GM23338 (cell line): ENCODE measurements at regions not wholly inside any gene's neighbourhood (a gene's known extent, or its start where the extent isn't known, plus 50 kb on each side); places are given as distances from the start of the nearest gene placed in this dataset.

Experiments used
- ATAC-seq: fragments of 200-7000 bp; cut with Tn5 transposase; 3 replicates; pipeline ENCODE4 v1.9.1; 2020
- DNase-seq: peaks from one replicate; pipeline ENCODE4 v3.0.0-alpha.2; 2015; ENCODE audit warnings: low spot score
- H2AFZ ChIP-seq: fragments of 200-600 bp; sonication (generic); 2 replicates; pipeline ENCODE4 v1.8.0; 2016; ENCODE audit warnings: antibody characterized with exemption, mild to moderate bottlenecking, moderate library complexity
- H3F3A ChIP-seq: fragments of 200-600 bp; sonication (generic); replicated peaks from 2 replicates; pipeline ENCODE4 v1.8.0; 2017; ENCODE audit warnings: antibody characterized with exemption, mixed run types, low read depth
- H3K27ac ChIP-seq: fragments of 200-600 bp; sonication (generic); 2 replicates; pipeline ENCODE4 v1.6.1; 2016; ENCODE audit warnings: low read depth
- H3K27me3 ChIP-seq: fragments of 200-600 bp; sonication (generic); 2 replicates; pipeline ENCODE4 v1.8.0; 2016; ENCODE audit warnings: mild to moderate bottlenecking, mixed run types, moderate library complexity; ENCODE audit not compliant: insufficient read depth
- H3K36me3 ChIP-seq: fragments of 200-600 bp; sonication (generic); 2 replicates; pipeline ENCODE4 v1.8.0; 2016; ENCODE audit warnings: mild to moderate bottlenecking; ENCODE audit not compliant: insufficient read depth
- H3K4me1 ChIP-seq: fragments of 200-600 bp; sonication (generic); 2 replicates; pipeline ENCODE4 v1.8.0; 2016; ENCODE audit warnings: mild to moderate bottlenecking, moderate library complexity; ENCODE audit not compliant: insufficient read depth
- H3K4me2 ChIP-seq: fragments of 200-600 bp; sonication (generic); 2 replicates; pipeline ENCODE4 v1.7.1; 2017; ENCODE audit warnings: mixed run types
- H3K4me3 ChIP-seq: fragments of 200-600 bp; sonication (generic); 2 replicates; pipeline ENCODE4 v1.6.1; 2016; ENCODE audit warnings: mixed run types
- H3K79me2 ChIP-seq: fragments of 200-600 bp; sonication (generic); replicated peaks from 2 replicates; pipeline ENCODE4 v1.8.0; 2017; ENCODE audit warnings: mild to moderate bottlenecking; ENCODE audit not compliant: insufficient read depth
- H3K9me2 ChIP-seq: fragments of 200-600 bp; sonication (generic); 2 replicates; pipeline ENCODE4 v1.8.0; 2017; ENCODE audit not compliant: insufficient read depth
- H4K20me1 ChIP-seq: fragments of 200-600 bp; sonication (generic); replicated peaks from 2 replicates; pipeline ENCODE4 v1.8.0; 2017; ENCODE audit warnings: mild to moderate bottlenecking; ENCODE audit not compliant: insufficient read depth
- H3K27ac Mint-ChIP-seq: 2 replicates; pipeline ENCODE4 v1.8.0; 2020; ENCODE audit warnings: inconsistent platforms, mild to moderate bottlenecking, moderate library complexity, mixed read lengths
- H3K27me3 Mint-ChIP-seq: 3 replicates; pipeline ENCODE4 v1.8.0; 2022; ENCODE audit warnings: low read depth, mild to moderate bottlenecking, moderate library complexity, mixed read lengths, inconsistent platforms; ENCODE audit not compliant: insufficient read depth, poor library complexity
- H3K36me3 Mint-ChIP-seq: 3 replicates; pipeline ENCODE4 v1.8.0; 2021; ENCODE audit warnings: low read depth, mild to moderate bottlenecking, inconsistent platforms, moderate library complexity, mixed read lengths
- H3K4me1 Mint-ChIP-seq: 3 replicates; pipeline ENCODE4 v1.8.0; 2020; ENCODE audit warnings: mild to moderate bottlenecking, inconsistent platforms, mixed read lengths
- H3K4me3 Mint-ChIP-seq: 3 replicates; pipeline ENCODE4 v1.8.0; 2021; ENCODE audit warnings: moderate library complexity, mild to moderate bottlenecking, inconsistent platforms, mixed read lengths
- H3K9me3 Mint-ChIP-seq: 3 replicates; pipeline ENCODE4 v1.8.0; 2020; ENCODE audit warnings: moderate library complexity, mild to moderate bottlenecking, inconsistent platforms, mixed read lengths
- CREB1 ChIP-seq: fragments of 250-450 bp; sonication (Bioruptor Pico); IDR thresholded peaks from 2 replicates; pipeline ENCODE4 v1.5.0; 2020; ENCODE audit warnings: low read depth, mild to moderate bottlenecking, moderate library complexity
- EZH2 ChIP-seq: fragments of 200-600 bp; sonication (generic); IDR thresholded peaks from one replicate; pipeline ENCODE4 v1.8.0; 2017; ENCODE audit warnings: antibody characterized with exemption, mild to moderate bottlenecking, low read depth; ENCODE audit not compliant: unreplicated experiment
- EZH2phosphoT487 ChIP-seq: fragments of 200-600 bp; sonication (generic); IDR thresholded peaks from one replicate; pipeline ENCODE4 v1.8.1; 2018; ENCODE audit warnings: antibody characterized with exemption; ENCODE audit not compliant: unreplicated experiment
- JUNB ChIP-seq: IDR thresholded peaks from one replicate; pipeline ENCODE4 v1.6.1; 2016; ENCODE audit warnings: antibody characterized with exemption; ENCODE audit not compliant: unreplicated experiment
- NANOG ChIP-seq: IDR thresholded peaks from 2 replicates; pipeline ENCODE4 v1.6.1; 2016; ENCODE audit warnings: antibody characterized with exemption, borderline replicate concordance
- POLR2AphosphoS5 ChIP-seq: IDR thresholded peaks from 2 replicates; pipeline ENCODE4 v1.6.1; 2016; ENCODE audit warnings: antibody characterized with exemption, low read depth
- STAT1 ChIP-seq: IDR thresholded peaks from one replicate; pipeline ENCODE4 v1.6.1; 2016; ENCODE audit warnings: antibody characterized with exemption; ENCODE audit not compliant: unreplicated experiment
- ZNF114 ChIP-seq: fragments of 250-450 bp; sonication (Bioruptor Pico); IDR thresholded peaks from 2 replicates; pipeline ENCODE4 v1.5.0; 2020; ENCODE audit warnings: mild to moderate bottlenecking, moderate library complexity
- ZNF331 ChIP-seq: fragments of 250-450 bp; sonication (Bioruptor Pico); IDR thresholded peaks from 2 replicates; pipeline ENCODE4 v1.5.0; 2020; ENCODE audit warnings: low read depth, mild to moderate bottlenecking, moderate library complexity
- TF ChIP-seq, protein P1 (sequence below): IDR thresholded peaks from one replicate; pipeline ENCODE4 v1.6.1; 2018; ENCODE audit warnings: antibody characterized with exemption; ENCODE audit not compliant: unreplicated experiment
- TF ChIP-seq, protein P2 (sequence below): fragments of 250-450 bp; sonication (Bioruptor Pico); IDR thresholded peaks from 2 replicates; pipeline ENCODE4 v1.5.0; 2020; ENCODE audit warnings: mild to moderate bottlenecking, moderate library complexity
- TF ChIP-seq, protein P3 (sequence below): IDR thresholded peaks from 2 replicates; pipeline ENCODE4 v1.6.1; 2016; ENCODE audit warnings: antibody characterized with exemption
- TF ChIP-seq, protein P4 (sequence below), 2 experiments: fragments of 200-600 bp in 1 of 2; sonication (generic) in 1 of 2; conservative IDR thresholded peaks; 2 replicates each; pipeline versions ENCODE4 v1.5.1 to v1.6.1; 2016 to 2017; ENCODE audit warnings: antibody characterized with exemption in 2 of 2, low read depth in 2 of 2, mild to moderate bottlenecking in 2 of 2, moderate library complexity in 1 of 2

DNA sequence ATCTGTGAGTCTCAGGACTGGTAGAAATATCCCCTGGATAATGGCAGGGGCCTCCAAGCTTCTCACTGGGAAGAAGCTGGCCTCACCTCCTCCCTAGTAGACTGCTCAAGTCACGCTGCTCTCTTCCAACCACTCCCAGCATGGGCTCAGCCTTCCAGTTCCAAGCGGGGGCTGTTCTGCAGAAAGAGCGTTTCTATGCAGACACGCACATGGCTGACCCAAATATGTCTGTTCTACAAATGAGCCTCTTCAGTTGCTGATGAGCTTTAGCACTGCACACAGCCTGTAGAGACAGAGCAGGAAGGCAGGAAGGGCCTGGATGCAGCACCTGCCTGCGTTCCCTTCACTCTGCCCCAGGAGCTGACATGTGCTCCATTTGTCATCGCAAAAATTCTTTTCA lies 523.9 kb upstream of the MGMT start:
- no peaks in the 10 kb centered on the region; the same call in 2 of the 3 replicates for H3K36me3 Mint-ChIP-seq
- Histone ChIP-seq H4K20me1 (no peaks in the 10 kb centered on the region), H3K36me3 (no peaks in the 10 kb centered on the region), H3K27me3 (no peaks in the 10 kb centered on the region), H3K4me3 (no peak overlapping the region), H3K4me2 (no peak overlapping the region), H3K27ac (no peak overlapping the region), H2AFZ (no peak overlapping the region), H3K79me2 (no peaks in the 10 kb centered on the region), H3K4me1 (no peaks in the 10 kb centered on the region), H3F3A (no peaks in the 10 kb centered on the region), H3K9me2 (peaks cover 3% of the 10 kb centered on the region; the same call in 1 of the 2 replicates)
- ATAC-seq, result no peak
- TF ChIP-seq EZH2, result no peak
- TF ChIP-seq ZNF114 (CRISPR knock-in tag), result no peak
- no peak for TF ChIP-seq POLR2AphosphoS5
- TF ChIP-seq NANOG, result no peak
- no peak for TF ChIP-seq JUNB
- TF ChIP-seq, protein P1, sequence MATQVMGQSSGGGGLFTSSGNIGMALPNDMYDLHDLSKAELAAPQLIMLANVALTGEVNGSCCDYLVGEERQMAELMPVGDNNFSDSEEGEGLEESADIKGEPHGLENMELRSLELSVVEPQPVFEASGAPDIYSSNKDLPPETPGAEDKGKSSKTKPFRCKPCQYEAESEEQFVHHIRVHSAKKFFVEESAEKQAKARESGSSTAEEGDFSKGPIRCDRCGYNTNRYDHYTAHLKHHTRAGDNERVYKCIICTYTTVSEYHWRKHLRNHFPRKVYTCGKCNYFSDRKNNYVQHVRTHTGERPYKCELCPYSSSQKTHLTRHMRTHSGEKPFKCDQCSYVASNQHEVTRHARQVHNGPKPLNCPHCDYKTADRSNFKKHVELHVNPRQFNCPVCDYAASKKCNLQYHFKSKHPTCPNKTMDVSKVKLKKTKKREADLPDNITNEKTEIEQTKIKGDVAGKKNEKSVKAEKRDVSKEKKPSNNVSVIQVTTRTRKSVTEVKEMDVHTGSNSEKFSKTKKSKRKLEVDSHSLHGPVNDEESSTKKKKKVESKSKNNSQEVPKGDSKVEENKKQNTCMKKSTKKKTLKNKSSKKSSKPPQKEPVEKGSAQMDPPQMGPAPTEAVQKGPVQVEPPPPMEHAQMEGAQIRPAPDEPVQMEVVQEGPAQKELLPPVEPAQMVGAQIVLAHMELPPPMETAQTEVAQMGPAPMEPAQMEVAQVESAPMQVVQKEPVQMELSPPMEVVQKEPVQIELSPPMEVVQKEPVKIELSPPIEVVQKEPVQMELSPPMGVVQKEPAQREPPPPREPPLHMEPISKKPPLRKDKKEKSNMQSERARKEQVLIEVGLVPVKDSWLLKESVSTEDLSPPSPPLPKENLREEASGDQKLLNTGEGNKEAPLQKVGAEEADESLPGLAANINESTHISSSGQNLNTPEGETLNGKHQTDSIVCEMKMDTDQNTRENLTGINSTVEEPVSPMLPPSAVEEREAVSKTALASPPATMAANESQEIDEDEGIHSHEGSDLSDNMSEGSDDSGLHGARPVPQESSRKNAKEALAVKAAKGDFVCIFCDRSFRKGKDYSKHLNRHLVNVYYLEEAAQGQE, result no peak
- no peak for TF ChIP-seq EZH2phosphoT487
- no peak for TF ChIP-seq STAT1
- TF ChIP-seq ZNF331 (CRISPR knock-in tag), result no peak
- TF ChIP-seq, protein P2, sequence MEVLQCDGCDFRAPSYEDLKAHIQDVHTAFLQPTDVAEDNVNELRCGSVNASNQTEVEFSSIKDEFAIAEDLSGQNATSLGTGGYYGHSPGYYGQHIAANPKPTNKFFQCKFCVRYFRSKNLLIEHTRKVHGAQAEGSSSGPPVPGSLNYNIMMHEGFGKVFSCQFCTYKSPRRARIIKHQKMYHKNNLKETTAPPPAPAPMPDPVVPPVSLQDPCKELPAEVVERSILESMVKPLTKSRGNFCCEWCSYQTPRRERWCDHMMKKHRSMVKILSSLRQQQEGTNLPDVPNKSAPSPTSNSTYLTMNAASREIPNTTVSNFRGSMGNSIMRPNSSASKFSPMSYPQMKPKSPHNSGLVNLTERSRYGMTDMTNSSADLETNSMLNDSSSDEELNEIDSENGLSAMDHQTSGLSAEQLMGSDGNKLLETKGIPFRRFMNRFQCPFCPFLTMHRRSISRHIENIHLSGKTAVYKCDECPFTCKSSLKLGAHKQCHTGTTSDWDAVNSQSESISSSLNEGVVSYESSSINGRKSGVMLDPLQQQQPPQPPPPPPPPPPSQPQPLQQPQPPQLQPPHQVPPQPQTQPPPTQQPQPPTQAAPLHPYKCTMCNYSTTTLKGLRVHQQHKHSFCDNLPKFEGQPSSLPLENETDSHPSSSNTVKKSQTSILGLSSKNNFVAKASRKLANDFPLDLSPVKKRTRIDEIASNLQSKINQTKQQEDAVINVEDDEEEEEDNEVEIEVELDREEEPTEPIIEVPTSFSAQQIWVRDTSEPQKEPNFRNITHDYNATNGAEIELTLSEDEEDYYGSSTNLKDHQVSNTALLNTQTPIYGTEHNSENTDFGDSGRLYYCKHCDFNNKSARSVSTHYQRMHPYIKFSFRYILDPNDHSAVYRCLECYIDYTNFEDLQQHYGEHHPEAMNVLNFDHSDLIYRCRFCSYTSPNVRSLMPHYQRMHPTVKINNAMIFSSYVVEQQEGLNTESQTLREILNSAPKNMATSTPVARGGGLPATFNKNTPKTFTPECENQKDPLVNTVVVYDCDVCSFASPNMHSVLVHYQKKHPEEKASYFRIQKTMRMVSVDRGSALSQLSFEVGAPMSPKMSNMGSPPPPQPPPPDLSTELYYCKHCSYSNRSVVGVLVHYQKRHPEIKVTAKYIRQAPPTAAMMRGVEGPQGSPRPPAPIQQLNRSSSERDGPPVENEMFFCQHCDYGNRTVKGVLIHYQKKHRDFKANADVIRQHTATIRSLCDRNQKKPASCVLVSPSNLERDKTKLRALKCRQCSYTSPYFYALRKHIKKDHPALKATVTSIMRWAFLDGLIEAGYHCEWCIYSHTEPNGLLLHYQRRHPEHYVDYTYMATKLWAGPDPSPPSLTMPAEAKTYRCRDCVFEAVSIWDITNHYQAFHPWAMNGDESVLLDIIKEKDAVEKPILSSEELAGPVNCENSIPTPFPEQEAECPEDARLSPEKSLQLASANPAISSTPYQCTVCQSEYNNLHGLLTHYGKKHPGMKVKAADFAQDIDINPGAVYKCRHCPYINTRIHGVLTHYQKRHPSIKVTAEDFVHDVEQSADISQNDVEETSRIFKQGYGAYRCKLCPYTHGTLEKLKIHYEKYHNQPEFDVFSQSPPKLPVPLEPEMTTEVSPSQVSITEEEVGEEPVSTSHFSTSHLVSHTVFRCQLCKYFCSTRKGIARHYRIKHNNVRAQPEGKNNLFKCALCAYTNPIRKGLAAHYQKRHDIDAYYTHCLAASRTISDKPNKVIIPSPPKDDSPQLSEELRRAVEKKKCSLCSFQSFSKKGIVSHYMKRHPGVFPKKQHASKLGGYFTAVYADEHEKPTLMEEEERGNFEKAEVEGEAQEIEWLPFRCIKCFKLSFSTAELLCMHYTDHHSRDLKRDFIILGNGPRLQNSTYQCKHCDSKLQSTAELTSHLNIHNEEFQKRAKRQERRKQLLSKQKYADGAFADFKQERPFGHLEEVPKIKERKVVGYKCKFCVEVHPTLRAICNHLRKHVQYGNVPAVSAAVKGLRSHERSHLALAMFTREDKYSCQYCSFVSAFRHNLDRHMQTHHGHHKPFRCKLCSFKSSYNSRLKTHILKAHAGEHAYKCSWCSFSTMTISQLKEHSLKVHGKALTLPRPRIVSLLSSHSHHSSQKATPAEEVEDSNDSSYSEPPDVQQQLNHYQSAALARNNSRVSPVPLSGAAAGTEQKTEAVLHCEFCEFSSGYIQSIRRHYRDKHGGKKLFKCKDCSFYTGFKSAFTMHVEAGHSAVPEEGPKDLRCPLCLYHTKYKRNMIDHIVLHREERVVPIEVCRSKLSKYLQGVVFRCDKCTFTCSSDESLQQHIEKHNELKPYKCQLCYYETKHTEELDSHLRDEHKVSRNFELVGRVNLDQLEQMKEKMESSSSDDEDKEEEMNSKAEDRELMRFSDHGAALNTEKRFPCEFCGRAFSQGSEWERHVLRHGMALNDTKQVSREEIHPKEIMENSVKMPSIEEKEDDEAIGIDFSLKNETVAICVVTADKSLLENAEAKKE (CRISPR knock-in tag), result no peak
- TF ChIP-seq CREB1 (CRISPR knock-in tag), result no peak
- TF ChIP-seq, protein P3, sequence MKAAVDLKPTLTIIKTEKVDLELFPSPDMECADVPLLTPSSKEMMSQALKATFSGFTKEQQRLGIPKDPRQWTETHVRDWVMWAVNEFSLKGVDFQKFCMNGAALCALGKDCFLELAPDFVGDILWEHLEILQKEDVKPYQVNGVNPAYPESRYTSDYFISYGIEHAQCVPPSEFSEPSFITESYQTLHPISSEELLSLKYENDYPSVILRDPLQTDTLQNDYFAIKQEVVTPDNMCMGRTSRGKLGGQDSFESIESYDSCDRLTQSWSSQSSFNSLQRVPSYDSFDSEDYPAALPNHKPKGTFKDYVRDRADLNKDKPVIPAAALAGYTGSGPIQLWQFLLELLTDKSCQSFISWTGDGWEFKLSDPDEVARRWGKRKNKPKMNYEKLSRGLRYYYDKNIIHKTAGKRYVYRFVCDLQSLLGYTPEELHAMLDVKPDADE, result no peak
- TF ChIP-seq, protein P4, sequence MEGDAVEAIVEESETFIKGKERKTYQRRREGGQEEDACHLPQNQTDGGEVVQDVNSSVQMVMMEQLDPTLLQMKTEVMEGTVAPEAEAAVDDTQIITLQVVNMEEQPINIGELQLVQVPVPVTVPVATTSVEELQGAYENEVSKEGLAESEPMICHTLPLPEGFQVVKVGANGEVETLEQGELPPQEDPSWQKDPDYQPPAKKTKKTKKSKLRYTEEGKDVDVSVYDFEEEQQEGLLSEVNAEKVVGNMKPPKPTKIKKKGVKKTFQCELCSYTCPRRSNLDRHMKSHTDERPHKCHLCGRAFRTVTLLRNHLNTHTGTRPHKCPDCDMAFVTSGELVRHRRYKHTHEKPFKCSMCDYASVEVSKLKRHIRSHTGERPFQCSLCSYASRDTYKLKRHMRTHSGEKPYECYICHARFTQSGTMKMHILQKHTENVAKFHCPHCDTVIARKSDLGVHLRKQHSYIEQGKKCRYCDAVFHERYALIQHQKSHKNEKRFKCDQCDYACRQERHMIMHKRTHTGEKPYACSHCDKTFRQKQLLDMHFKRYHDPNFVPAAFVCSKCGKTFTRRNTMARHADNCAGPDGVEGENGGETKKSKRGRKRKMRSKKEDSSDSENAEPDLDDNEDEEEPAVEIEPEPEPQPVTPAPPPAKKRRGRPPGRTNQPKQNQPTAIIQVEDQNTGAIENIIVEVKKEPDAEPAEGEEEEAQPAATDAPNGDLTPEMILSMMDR (conservative IDR thresholded peaks at IDR 0.05; ENCODE audit: low read depth in 2 of 2), result no peak
- H3K9me3 Mint-ChIP-seq, result peaks cover 9% of the 10 kb centered on the region
- no peak overlapping the region for H3K27ac Mint-ChIP-seq
- DNase-seq, result no peak
- peaks cover 10% of the 10 kb centered on the region for H3K27me3 Mint-ChIP-seq
- H3K4me3 Mint-ChIP-seq, result no peak overlapping the region
- no peaks in the 10 kb centered on the region for H3K4me1 Mint-ChIP-seq
